Bronchial epithelial cell (primary cell): ENCODE measurements at regions not wholly inside any gene's neighbourhood (a gene's known extent, or its start where the extent isn't known, plus 50 kb on each side); places are given as distances from the start of the nearest gene placed in this dataset.

Source experiments
- DNase-seq: peaks from one replicate; pipeline ENCODE4 v3.0.0-alpha.2; 2010; ENCODE audit warnings: low read depth
- FAIRE-seq: peaks from 2 replicates; lab custom pipeline; 2011; peaks lifted over from hg19 to GRCh38; lab: Jason Lieb, UNC
- H3K27me3 ChIP-seq: 2 replicates; pipeline ENCODE4 v1.5.1; 2011; ENCODE audit warnings: low read length; ENCODE audit not compliant: control insufficient read depth, insufficient read depth
- H3K36me3 ChIP-seq: 2 replicates; pipeline ENCODE4 v1.5.1; 2011; ENCODE audit warnings: low read length; ENCODE audit not compliant: control insufficient read depth, insufficient read depth
- H3K4me3 ChIP-seq: 2 replicates; pipeline ENCODE4 v1.5.1; 2011; ENCODE audit warnings: mild to moderate bottlenecking, low read depth, low read length, control low read depth
- TF ChIP-seq, protein P1 (sequence below): IDR thresholded peaks from 2 replicates; pipeline ENCODE4 v1.5.1; 2011; ENCODE audit warnings: mild to moderate bottlenecking, moderate library complexity, low read length, control low read depth, inconsistent platforms; ENCODE audit not compliant: insufficient read depth, severe bottlenecking

DNA sequence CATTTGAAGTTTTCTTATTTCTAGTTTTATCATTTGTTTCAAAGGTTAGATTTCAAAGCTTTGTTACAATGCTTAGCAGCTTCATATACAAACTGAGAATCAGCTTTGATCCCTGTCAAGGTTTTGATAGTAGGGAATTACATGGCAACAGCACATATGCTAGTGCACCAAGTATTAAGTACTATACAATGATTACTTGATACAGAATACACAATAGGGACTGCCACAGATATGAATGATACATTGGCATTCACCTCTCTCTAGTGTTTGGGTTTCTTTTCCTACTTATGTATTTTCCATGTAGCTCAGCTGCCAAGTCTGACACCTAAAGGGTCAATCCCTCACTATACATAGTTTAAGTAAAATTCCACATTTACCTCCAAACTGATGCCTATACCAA, 344.0 kb downstream of the FAT4 start:
- Histone ChIP-seq H3K4me3 (no peak overlapping the region), H3K27me3 (no peaks in the 10 kb centered on the region)
- DNase-seq, result no peak

DNA sequence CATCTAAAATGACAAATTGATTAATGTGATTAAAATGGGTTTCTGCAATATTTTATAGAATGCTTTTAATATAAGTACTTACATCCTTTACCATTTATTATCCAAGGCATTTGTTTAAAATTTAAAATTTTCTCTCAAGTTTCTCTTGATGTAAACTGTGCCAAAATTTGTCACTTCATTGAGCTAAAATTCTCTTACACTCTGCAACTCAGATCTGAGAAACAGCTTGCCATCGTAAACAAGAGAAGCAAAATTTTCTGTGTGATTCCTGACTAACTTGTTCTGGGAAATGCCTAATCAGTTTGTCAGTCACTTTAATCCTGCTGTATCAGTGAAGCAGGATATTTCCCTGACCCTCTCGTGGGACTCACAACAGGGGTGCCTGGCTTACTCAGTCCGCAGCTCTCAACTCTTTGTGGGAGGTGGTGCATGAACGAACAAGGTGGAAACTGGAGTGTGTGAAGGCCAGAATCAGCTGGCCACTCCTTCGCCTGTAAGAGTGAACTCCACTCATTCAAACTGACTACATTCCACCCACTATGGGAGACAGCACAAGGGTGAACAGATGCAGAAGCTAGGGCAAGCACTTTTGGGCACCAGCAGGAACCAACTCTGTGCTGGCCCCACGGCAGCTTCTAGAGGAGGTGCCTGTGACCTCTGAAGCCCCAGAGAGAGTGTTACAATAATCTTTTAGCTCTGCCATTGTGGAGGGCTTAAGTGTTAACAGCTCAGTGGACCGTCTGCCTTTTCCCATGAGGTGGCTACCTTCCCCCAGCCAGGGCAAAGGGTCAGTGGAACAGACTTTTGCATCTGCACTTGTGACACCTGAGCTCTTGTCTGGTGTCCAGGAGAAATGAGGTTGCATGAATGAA, 349.4 kb downstream of the FAT4 start:
- H3K27me3 ChIP-seq, result no peaks in the 10 kb centered on the region
- no peaks in the 10 kb centered on the region for H3K36me3 ChIP-seq
- no peak overlapping the region for H3K4me3 ChIP-seq
- DNase-seq (no peak), FAIRE-seq (no peak)
- TF ChIP-seq, protein P1, sequence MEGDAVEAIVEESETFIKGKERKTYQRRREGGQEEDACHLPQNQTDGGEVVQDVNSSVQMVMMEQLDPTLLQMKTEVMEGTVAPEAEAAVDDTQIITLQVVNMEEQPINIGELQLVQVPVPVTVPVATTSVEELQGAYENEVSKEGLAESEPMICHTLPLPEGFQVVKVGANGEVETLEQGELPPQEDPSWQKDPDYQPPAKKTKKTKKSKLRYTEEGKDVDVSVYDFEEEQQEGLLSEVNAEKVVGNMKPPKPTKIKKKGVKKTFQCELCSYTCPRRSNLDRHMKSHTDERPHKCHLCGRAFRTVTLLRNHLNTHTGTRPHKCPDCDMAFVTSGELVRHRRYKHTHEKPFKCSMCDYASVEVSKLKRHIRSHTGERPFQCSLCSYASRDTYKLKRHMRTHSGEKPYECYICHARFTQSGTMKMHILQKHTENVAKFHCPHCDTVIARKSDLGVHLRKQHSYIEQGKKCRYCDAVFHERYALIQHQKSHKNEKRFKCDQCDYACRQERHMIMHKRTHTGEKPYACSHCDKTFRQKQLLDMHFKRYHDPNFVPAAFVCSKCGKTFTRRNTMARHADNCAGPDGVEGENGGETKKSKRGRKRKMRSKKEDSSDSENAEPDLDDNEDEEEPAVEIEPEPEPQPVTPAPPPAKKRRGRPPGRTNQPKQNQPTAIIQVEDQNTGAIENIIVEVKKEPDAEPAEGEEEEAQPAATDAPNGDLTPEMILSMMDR, result no peak

More for the DNA sequence above, 344.0 kb downstream of the FAT4 start:
- H3K36me3 ChIP-seq, result no peaks in the 10 kb centered on the region
- TF ChIP-seq, protein P1, result no peak
- FAIRE-seq, result no peak

DNA sequence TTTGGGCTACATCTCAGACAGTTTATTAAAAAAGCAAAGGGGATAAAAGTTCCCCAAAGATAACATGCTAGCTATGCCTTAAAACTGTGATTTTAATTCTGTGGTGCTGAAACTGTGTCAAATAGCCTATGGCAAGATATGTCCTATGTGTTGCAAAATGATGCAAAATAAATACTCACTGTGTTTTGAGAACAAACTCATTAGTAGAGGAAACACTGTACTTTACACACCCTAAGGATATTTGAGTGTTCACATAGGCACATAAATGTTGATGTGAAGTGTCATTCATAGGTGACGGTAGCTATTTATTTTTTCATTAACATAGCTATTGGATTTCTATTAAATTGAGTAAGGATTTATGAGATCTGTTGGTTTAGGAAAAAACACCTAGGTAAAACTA, 351.9 kb downstream of the FAT4 start:
- no peak overlapping the region for H3K4me3 ChIP-seq
- H3K36me3 ChIP-seq, result no peaks in the 10 kb centered on the region
- TF ChIP-seq, protein P1, result no peak
- DNase-seq (peak; percentile 10), FAIRE-seq (no peak)
- H3K27me3 ChIP-seq, result no peaks in the 10 kb centered on the region

DNA sequence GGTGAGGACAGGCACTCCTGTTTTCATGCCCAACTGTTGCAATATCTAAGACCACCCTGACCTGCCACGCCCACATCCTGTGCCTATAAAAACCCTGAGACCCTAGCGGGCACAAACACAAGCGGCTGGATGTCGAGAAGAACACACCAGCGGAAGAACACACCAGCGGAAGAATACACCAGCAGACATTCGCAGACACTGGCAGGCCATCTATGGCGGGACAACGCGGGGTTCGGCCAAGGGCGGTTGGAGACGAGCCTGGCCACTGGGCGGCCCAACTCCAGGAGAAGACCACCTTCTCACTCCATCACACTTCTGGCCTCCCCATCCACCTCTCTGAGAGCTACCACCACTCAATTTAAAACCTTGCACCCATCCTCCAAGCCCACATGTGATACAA, 361.4 kb downstream of the FAT4 start:
- TF ChIP-seq, protein P1, result no peak
- Histone ChIP-seq H3K27me3 (no peaks in the 10 kb centered on the region), H3K36me3 (no peaks in the 10 kb centered on the region), H3K4me3 (no peak overlapping the region)
- no peak for DNase-seq
- FAIRE-seq, result no peak

DNA sequence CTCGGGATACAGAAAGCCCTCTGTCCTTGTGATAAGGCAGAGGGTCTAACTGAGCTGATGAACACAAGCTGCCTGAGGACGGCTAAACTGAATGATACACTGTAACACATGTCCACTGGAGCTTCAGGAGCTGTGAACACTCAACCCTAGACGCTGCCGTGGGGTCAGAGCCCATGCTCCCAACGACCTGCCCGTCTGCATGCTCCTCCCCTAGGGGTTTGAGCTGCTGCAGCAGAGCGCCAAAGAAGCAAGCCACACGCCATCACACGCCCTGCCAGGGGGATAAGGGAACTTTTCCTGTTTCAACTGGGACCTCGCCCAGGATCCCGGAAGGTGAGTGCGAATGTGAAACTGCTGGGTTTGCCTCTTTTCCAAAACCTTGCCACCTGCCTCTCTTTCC, 361.8 kb downstream of the FAT4 start:
- no peaks in the 10 kb centered on the region for H3K36me3 ChIP-seq
- TF ChIP-seq, protein P1, result no peak
- DNase-seq (no peak), FAIRE-seq (no peak)
- H3K27me3 ChIP-seq, result no peaks in the 10 kb centered on the region
- H3K4me3 ChIP-seq, result no peak overlapping the region
